ENCODE measurements at regions not wholly inside any gene's neighbourhood (a gene's known extent, or its start where the extent isn't known, plus 50 kb on each side); places are given as distances from the start of the nearest gene placed in this dataset.

DNA sequence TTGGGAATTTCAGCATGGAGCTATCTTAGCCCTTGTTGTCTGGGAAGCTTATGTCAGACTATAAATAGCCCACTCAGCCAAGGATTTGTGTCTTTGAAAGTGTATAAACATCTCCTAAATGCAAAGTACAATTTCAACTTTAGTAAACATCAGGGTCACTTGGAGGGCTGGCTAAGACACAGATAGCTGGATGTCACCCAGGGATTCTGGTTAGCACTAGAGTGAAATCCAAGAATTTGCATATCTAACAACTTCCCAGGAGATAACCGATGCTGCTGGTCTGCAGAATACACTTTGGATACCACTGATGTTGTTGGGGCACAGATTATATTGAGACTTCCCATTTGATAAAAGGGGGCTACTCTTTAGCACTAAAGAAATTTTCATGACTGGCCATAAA lies 130.9 kb downstream of the PAX1 start:
- peaks cover 6% of the 10 kb centered on the region for H3K4me1 Mint-ChIP-seq (ENCODE audit: low read depth, unreplicated experiment)
- Histone ChIP-seq H3K27ac (ENCODE audit: low read depth, low read length) (no peak overlapping the region), H3K9ac (ENCODE audit: low read length) (no peak overlapping the region), H3K9me3 (ENCODE audit: insufficient read depth, low read depth, low read length) (peaks cover 14% of the 10 kb centered on the region), H3K4me3 (ENCODE audit: insufficient read depth, low read depth, low read length) (no peak overlapping the region), H3K27me3 (ENCODE audit: insufficient read depth, low read length) (no peaks in the 10 kb centered on the region), H4K20me1 (ENCODE audit: insufficient read depth, low read length) (no peaks in the 10 kb centered on the region), H3K4me1 (ENCODE audit: insufficient read depth, low read length) (no peaks in the 10 kb centered on the region), H3K4me2 (ENCODE audit: low read length) (no peak overlapping the region), H3K36me3 (ENCODE audit: insufficient read depth, low read length) (no peaks in the 10 kb centered on the region), H3K79me2 (ENCODE audit: insufficient read depth, low read length) (no peaks in the 10 kb centered on the region), H2AFZ (ENCODE audit: low read depth, low read length) (no peak overlapping the region)
- H3K36me3 Mint-ChIP-seq (ENCODE audit: low read depth, unreplicated experiment) = no peaks in the 10 kb centered on the region
- H3K27ac Mint-ChIP-seq (ENCODE audit: unreplicated experiment) = no peak overlapping the region
- TF ChIP-seq EZH2 (IDR thresholded peaks at IDR 0.05; ENCODE audit: insufficient read depth, low read length) = no peak
- TF ChIP-seq CTCF (IDR thresholded peaks at IDR 0.05; ENCODE audit: insufficient read depth, low read depth, low read length) = no peak
- no peaks in the 10 kb centered on the region for H3K9me3 Mint-ChIP-seq (ENCODE audit: unreplicated experiment)
- no peak for DNase-seq (ENCODE audit: low read depth)
- no peak for FAIRE-seq
- H3K4me3 Mint-ChIP-seq (ENCODE audit: unreplicated experiment) = no peak overlapping the region
- peaks cover 44% of the 10 kb centered on the region for H3K27me3 Mint-ChIP-seq (ENCODE audit: low read depth, unreplicated experiment)

DNA sequence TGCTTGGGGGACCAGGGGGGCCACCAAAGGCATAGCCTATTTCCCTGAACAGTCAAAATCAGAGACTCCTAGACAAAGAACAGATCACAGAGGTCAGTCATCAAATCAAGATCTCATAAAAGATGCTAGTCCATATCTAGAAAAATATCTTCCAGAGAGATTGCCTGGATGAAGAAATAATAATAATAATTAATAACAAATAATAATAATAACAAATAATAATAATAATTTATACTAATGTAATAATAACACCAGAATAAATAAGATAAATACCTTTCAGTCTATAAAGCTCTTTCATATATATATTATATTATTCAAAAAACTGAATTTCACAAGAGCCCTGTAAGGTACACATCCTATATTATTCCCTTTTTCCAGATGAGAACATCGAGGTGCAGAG lies 129.6 kb downstream of the PAX1 start:
- Histone ChIP-seq H3K36me3 (ENCODE audit: insufficient read depth, low read length) (no peaks in the 10 kb centered on the region), H3K9me3 (ENCODE audit: insufficient read depth, low read depth, low read length) (peaks cover 14% of the 10 kb centered on the region), H3K4me1 (ENCODE audit: insufficient read depth, low read length) (no peaks in the 10 kb centered on the region), H3K79me2 (ENCODE audit: insufficient read depth, low read length) (no peaks in the 10 kb centered on the region), H4K20me1 (ENCODE audit: insufficient read depth, low read length) (no peaks in the 10 kb centered on the region), H3K9ac (ENCODE audit: low read length) (no peak overlapping the region), H3K27me3 (ENCODE audit: insufficient read depth, low read length) (no peaks in the 10 kb centered on the region), H3K4me2 (ENCODE audit: low read length) (no peak overlapping the region), H3K27ac (ENCODE audit: low read depth, low read length) (no peak overlapping the region), H3K4me3 (ENCODE audit: insufficient read depth, low read depth, low read length) (no peak overlapping the region), H2AFZ (ENCODE audit: low read depth, low read length) (no peak overlapping the region)
- Mint-ChIP-seq H3K4me1 (ENCODE audit: low read depth, unreplicated experiment) (peaks cover 3% of the 10 kb centered on the region), H3K4me3 (ENCODE audit: unreplicated experiment) (no peak overlapping the region), H3K9me3 (ENCODE audit: unreplicated experiment) (peaks cover 2% of the 10 kb centered on the region), H3K36me3 (ENCODE audit: low read depth, unreplicated experiment) (no peaks in the 10 kb centered on the region), H3K27ac (ENCODE audit: unreplicated experiment) (no peak overlapping the region), H3K27me3 (ENCODE audit: low read depth, unreplicated experiment) (peaks cover 42% of the 10 kb centered on the region)
- no peak for DNase-seq (ENCODE audit: low read depth)
- no peak for FAIRE-seq
- TF ChIP-seq EZH2 (IDR thresholded peaks at IDR 0.05; ENCODE audit: insufficient read depth, low read length) (no peak), CTCF (IDR thresholded peaks at IDR 0.05; ENCODE audit: insufficient read depth, low read depth, low read length) (no peak)

DNA sequence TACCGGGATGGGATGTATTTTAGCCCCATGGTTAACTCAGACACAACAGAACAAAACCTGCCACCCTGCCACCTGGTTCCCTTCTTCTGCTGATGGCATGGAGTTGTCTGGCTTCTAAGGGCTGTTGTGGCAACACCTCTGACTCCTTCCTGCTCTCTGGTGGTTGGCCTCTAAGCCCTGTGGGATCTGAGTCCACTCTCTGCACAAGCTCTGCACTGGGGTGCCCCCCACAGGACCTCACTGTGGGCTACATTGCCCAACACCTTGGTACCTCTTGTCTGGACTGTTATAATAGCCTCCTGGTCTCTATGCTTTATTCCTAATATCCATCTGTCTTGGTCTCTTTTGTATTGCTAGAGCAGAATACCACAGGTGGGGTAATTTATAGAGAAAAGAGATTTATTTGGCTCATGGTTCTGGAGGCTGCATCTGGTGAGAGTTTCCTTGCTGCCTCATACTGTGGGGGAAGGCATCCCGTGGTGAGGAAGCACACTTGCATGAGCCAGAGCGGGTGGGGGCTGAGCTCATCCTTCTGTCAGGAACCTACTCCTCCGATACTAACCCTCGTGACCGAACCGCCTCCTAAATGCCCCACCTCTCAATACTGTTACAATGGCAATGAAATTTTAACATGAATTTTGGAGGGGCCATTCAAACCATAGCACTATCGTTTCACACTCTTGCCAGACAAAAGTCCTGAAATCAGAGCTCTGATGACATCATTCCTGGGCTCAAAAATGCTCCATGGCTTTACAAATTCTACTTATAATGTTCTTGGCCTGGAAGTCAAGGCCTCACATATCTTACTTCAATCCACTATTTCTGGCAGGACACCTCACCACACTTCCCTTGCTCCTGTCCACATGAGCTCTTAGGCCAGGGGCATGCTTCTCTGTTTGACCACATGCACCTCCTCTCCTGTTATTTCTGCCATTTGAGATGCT lies 127.2 kb downstream of the PAX1 start:
- Mint-ChIP-seq H3K27me3 (ENCODE audit: low read depth, unreplicated experiment) (peaks cover 29% of the 10 kb centered on the region), H3K9me3 (ENCODE audit: unreplicated experiment) (peaks cover 2% of the 10 kb centered on the region), H3K36me3 (ENCODE audit: low read depth, unreplicated experiment) (no peaks in the 10 kb centered on the region), H3K27ac (ENCODE audit: unreplicated experiment) (no peak overlapping the region), H3K4me3 (ENCODE audit: unreplicated experiment) (no peak overlapping the region), H3K4me1 (ENCODE audit: low read depth, unreplicated experiment) (peaks cover 3% of the 10 kb centered on the region)
- H4K20me1 ChIP-seq (ENCODE audit: insufficient read depth, low read length) = no peaks in the 10 kb centered on the region
- H3K9ac ChIP-seq (ENCODE audit: low read length) = no peak overlapping the region
- H3K4me1 ChIP-seq (ENCODE audit: insufficient read depth, low read length) = no peaks in the 10 kb centered on the region
- H3K4me3 ChIP-seq (ENCODE audit: insufficient read depth, low read depth, low read length) = no peak overlapping the region
- H3K79me2 ChIP-seq (ENCODE audit: insufficient read depth, low read length) = no peaks in the 10 kb centered on the region
- H3K27ac ChIP-seq (ENCODE audit: low read depth, low read length) = no peak overlapping the region
- TF ChIP-seq CTCF (IDR thresholded peaks at IDR 0.05; ENCODE audit: insufficient read depth, low read depth, low read length) = no peak
- no peak for TF ChIP-seq EZH2 (IDR thresholded peaks at IDR 0.05; ENCODE audit: insufficient read depth, low read length)
- no peaks in the 10 kb centered on the region for H3K36me3 ChIP-seq (ENCODE audit: insufficient read depth, low read length)
- no peak overlapping the region for H2AFZ ChIP-seq (ENCODE audit: low read depth, low read length)
- FAIRE-seq (no peak), DNase-seq (ENCODE audit: low read depth) (no peak)
- no peaks in the 10 kb centered on the region for H3K27me3 ChIP-seq (ENCODE audit: insufficient read depth, low read length)
- H3K9me3 ChIP-seq (ENCODE audit: insufficient read depth, low read depth, low read length) = peaks cover 11% of the 10 kb centered on the region
- no peak overlapping the region for H3K4me2 ChIP-seq (ENCODE audit: low read length)

Data from astrocyte (in vitro differentiated cells and primary cell).